Psoas muscle (tissue), 7 donors: ENCODE measurements at regions not wholly inside any gene's neighbourhood (a gene's known extent, or its start where the extent isn't known, plus 50 kb on each side); places are given as distances from the start of the nearest gene placed in this dataset.
A peak's percentile ranks its signal among the peaks of the same experiment; 100 is the strongest.

Experiments
- ATAC-seq, 4 donors: fragments of 200-7000 bp; cut with Tn5 transposase; one replicate each; pipeline ENCODE4 v1.9.1; 2020; ENCODE audit warnings: moderate library complexity in 3 of 4, mild to moderate bottlenecking in 2 of 4
- DNase-seq, 2 donors: peaks; one replicate each; pipeline ENCODE4 v3.0.0-alpha.2; 2020
- H3K27ac ChIP-seq: fragments of 200-600 bp; one replicate; pipeline ENCODE4 v1.8.0; 2022
- H3K27me3 ChIP-seq, 3 donors: fragments of 200-600 bp in 1 of 3; one replicate each; pipeline versions ENCODE4 v1.6.1 to v1.8.0; 2013 to 2022; ENCODE audit warnings: low read length in 2 of 3, mild to moderate bottlenecking in 2 of 3, moderate library complexity in 1 of 3; ENCODE audit not compliant: insufficient read depth in 3 of 3
- H3K36me3 ChIP-seq, 2 donors: fragments of 200-600 bp in 1 of 2; one replicate each; pipeline versions ENCODE4 v1.6.1 to v1.8.0; 2013 to 2022; ENCODE audit warnings: low read depth in 1 of 2, mild to moderate bottlenecking in 1 of 2, moderate library complexity in 1 of 2; ENCODE audit not compliant: insufficient read depth in 1 of 2
- H3K4me1 ChIP-seq: fragments of 200-600 bp; one replicate; pipeline ENCODE4 v1.8.0; 2022
- H3K4me3 ChIP-seq: fragments of 200-600 bp; one replicate; pipeline ENCODE4 v1.8.0; 2022; ENCODE audit warnings: mild to moderate bottlenecking
- H3K9me3 ChIP-seq: fragments of 200-600 bp; one replicate; pipeline ENCODE4 v1.8.0; 2022
- CTCF ChIP-seq: fragments of 200-600 bp; IDR thresholded peaks from one replicate; pipeline ENCODE4 v1.8.0; 2022; ENCODE audit warnings: antibody characterized with exemption
- WGBS, 3 donors: extraction: QIAGEN DNeasy Blood & Tissue Kit; methylation state at CpG; one replicate each; pipeline versions ENCODE4 v1.1.6 to v1.1.7; 2013; 5-methylcytosine and 5-hydroxymethylcytosine counted together
- intact Hi-C, 2 donors: fragments of 100-400 bp; cut with DNase I; formaldehyde crosslinking; loops; one replicate each; pipeline versions ENCODE4 v1.11.0 to v1.14.2; 2022
- donor health status: healthy with polysubstance abuse.
- donor health status: DM: no; HTN: no; CAD: no; lungs with moderate emphysema.
- donor health status: Bipolar disorder and iron deficiency.
- donor health status: healthy.
- donor health status: DM: yes; HTN: yes; CAD: no.
- donor health status: DM: no; HTN: no; CAD: no.
- donor health status: DM: yes; HTN: yes; CAD: no.

- H3K27me3 ChIP-seq, result no peaks in the 10 kb centered on the region
- intact Hi-C loops, result no loop called here
- no peaks in the 10 kb centered on the region for H3K4me1 ChIP-seq
- TF ChIP-seq CTCF, result no peak
- no peak for DNase-seq
- no peaks in the 10 kb centered on the region for H3K36me3 ChIP-seq
- H3K4me3 ChIP-seq, result no peak overlapping the region
- 88 to 94% (median 90%) methylated on average over 2 to 3 of the region's 3 CpGs for WGBS, 3 donors
- no peak overlapping the region for H3K27ac ChIP-seq
- no peak for ATAC-seq
- peaks cover 8% of the 10 kb centered on the region for H3K9me3 ChIP-seq
These were observed 115.3 kb upstream of the BCOR start for GRCh38 chrX:40213092-40213491.

GRCh38 chrX:40209951-40210617, 112.3 kb upstream of the BCOR start:
- Histone ChIP-seq H3K36me3 (no peaks in the 10 kb centered on the region), H3K4me3 (no peak overlapping the region), H3K27ac (no peak overlapping the region), H3K4me1 (no peaks in the 10 kb centered on the region), H3K9me3 (peaks cover 8% of the 10 kb centered on the region), H3K27me3 (peaks cover 0 to 9% (median 0%) of the 10 kb centered on the region in 3 donors)
- intact Hi-C loops, result no loop called here
- DNase-seq (no peak), ATAC-seq (no peak)
- no peak for TF ChIP-seq CTCF
- WGBS, 3 donors, result 87 to 100% (median 95%) methylated on average over 4 of the region's 4 CpGs

GRCh38 chrX:40207626-40208025, 109.9 kb upstream of the BCOR start:
- Histone ChIP-seq H3K4me1 (no peaks in the 10 kb centered on the region), H3K4me3 (no peak overlapping the region), H3K27ac (no peak overlapping the region), H3K36me3 (no peaks in the 10 kb centered on the region), H3K27me3 (peaks cover 0 to 13% (median 0%) of the 10 kb centered on the region in 3 donors), H3K9me3 (no peaks in the 10 kb centered on the region)
- intact Hi-C loops, result no loop called here
- no peak for TF ChIP-seq CTCF
- no peak for DNase-seq
- WGBS, 3 donors, result 57 to 81% (median 76%) methylated on average over 4 of the region's 4 CpGs
- no peak for ATAC-seq

GRCh38 chrX:40205471-40205870, 107.7 kb upstream of the BCOR start:
- DNase-seq (no peak), ATAC-seq (no peak)
- H3K27ac ChIP-seq, result no peak overlapping the region
- intact Hi-C loops, result no loop called here
- H3K4me3 ChIP-seq, result peak overlapping the region; percentile 19
- peaks cover 0 to 13% (median 0%) of the 10 kb centered on the region in 3 donors for H3K27me3 ChIP-seq
- no peaks in the 10 kb centered on the region for H3K36me3 ChIP-seq
- 30 to 55% (median 43%) methylated on average over 14 to 26 of the region's 26 CpGs for WGBS, 3 donors
- H3K4me1 ChIP-seq, result no peaks in the 10 kb centered on the region
- TF ChIP-seq CTCF, result no peak
- H3K9me3 ChIP-seq, result no peaks in the 10 kb centered on the region

DNA sequence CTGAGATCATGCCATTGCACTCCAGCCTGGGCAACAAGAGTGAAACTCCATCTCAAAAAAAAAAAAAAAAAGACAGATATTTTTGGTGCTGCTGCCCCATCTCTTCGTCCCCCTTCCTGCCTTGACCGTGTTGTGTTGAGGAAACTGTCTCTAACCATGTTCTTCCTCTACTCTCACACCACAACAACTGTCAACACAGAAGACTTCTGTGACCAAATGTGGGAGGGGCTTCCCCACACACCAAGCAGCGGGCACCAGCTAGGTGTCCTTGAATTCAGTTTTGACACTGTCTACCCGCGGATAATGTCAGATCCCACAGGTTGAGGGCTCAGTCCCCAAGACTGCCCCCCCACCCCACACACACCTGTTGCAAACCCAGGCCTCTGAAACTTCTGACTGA, 104.7 kb upstream of the BCOR start:
- Histone ChIP-seq H3K27ac (no peak overlapping the region), H3K4me3 (no peak overlapping the region), H3K4me1 (no peaks in the 10 kb centered on the region), H3K9me3 (no peaks in the 10 kb centered on the region), H3K36me3 (no peaks in the 10 kb centered on the region), H3K27me3 (peaks cover 0 to 13% (median 0%) of the 10 kb centered on the region in 3 donors)
- ATAC-seq (no peak), DNase-seq (no peak)
- WGBS, 3 donors, result 82 to 97% (median 85%) methylated on average over 3 to 5 of the region's 5 CpGs
- intact Hi-C loops, result no loop called here
- no peak for TF ChIP-seq CTCF
